ENCODE measurements at regions not wholly inside any gene's neighbourhood (a gene's known extent, or its start where the extent isn't known, plus 50 kb on each side); places are given as distances from the start of the nearest gene placed in this dataset.

- TF ChIP-seq CTCF (IDR thresholded peaks at IDR 0.05) (no peak), AFF4 (CRISPR knock-in tag; IDR thresholded peaks at IDR 0.05; ENCODE audit: borderline replicate concordance) (no peak), HMGA2 (CRISPR knock-in tag; IDR thresholded peaks at IDR 0.05) (no peak), NR2C2 (CRISPR knock-in tag; IDR thresholded peaks at IDR 0.05) (no peak), CREB1 (CRISPR knock-in tag; IDR thresholded peaks at IDR 0.05) (no peak), USF2 (CRISPR knock-in tag; IDR thresholded peaks at IDR 0.05) (no peak), STAT6 (CRISPR knock-in tag; conservative IDR thresholded peaks at IDR 0.05; ENCODE audit: low read depth) (no peak)
Measured at GRCh38 chr13:96925477-96925876, 68.8 kb downstream of the OXGR1 start.
